ENCODE measurements at regions not wholly inside any gene's neighbourhood (a gene's known extent, or its start where the extent isn't known, plus 50 kb on each side); places are given as distances from the start of the nearest gene placed in this dataset.

GRCh38 chr5:174916227-174916626 lies 191.8 kb downstream of the MSX2 start:
- no peak for TF ChIP-seq CTCF (conservative IDR thresholded peaks at IDR 0.05; ENCODE audit: low read depth, low read length)
- no peak for TF ChIP-seq EZH2 (IDR thresholded peaks at IDR 0.05; ENCODE audit: low read length, unreplicated experiment)
